DMS53 (cell line): ENCODE measurements at regions not wholly inside any gene's neighbourhood (a gene's known extent, or its start where the extent isn't known, plus 50 kb on each side); places are given as distances from the start of the nearest gene placed in this dataset.
A peak's percentile ranks its signal among the peaks of the same experiment; 100 is the strongest.
"Not testable (repeated sequence)": the region's sequence is repeated elsewhere in the genome, so short reads cannot be mapped to it uniquely, and the experiment has no call there.

ENCODE experiments used
- DNase-seq: peaks from one replicate; lab custom pipeline; 2025; lab: John Stamatoyannopoulos, UW

- no peak for DNase-seq
Measured at GRCh38 chr2:123715467-123715982, 309.6 kb upstream of the CNTNAP5 start.

DNA sequence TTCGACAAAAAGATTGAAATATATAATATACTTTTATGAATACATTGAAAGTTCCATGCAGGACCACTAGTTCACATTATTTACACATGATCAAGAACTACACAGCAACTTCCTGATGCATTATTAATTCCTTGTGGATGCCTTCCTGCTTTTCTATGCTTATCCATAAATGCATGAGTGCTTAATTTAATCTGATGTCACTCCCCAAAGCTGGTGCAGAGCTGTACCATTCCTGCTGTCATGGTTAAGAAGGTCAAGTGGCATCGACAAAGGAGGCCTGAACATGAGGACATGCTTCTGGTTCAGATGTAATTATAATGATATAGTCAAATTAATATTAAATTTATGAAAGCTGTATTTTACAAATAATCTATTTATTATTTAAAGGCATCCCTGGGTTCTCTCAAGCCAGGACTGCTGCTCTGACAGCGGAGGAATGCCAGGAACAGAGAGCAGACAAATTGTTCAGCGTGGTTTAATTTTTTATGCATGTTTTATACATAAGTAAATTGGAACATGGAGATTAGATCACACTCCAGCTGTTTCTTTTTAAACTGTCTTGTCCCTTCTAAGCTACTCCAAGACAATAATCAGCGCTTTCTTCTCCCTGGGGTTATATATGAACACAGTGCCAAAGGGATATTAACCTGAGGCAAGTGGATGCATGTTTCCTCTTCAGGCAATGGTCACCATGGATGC lies 307.3 kb upstream of the CNTNAP5 start:
- no peak for DNase-seq

DNA sequence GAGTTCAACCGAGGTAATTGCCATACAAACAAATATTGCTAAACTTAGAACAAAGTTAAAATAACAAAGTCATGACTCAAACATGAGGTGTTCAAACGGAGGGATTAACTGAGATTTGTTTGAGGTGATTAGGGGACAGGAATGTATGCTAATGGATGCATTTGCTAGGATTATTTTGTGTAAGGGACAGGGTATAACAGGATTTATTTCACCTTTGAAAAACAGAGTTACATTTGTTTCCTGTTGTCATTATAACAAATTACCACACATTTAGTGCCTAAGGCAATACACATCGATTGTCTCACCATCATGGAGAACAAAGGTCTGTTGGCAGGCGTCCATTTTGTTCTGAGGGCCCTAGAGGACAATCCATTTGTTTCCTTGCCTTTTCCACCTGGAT lies 304.3 kb upstream of the CNTNAP5 start:
- DNase-seq = peak; percentile 27

- peak; percentile 10 for DNase-seq
Measured at GRCh38 chr2:123723706-123724105, 301.4 kb upstream of the CNTNAP5 start.

- DNase-seq = peak; percentile 87
Measured at GRCh38 chr2:123732563-123732962, 292.5 kb upstream of the CNTNAP5 start.

DNA sequence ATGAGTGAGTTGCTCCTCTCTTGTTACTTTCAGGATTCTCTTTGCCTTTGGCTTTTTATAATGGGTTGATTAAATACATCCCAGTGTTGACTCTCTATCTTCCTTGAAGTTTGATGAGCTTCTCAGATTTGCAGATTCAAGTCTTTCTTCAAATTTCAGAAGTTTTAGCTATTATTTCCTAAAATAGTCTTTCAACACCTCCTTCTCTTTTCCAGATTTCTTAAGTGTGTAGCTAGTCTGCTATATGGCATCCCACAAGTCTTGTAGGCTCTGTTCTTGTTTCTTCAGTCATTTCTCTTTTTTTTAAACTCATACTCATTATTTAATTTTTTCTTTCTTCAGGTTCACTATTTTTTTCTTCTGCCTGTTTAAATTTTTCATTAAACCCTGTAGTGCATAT lies 287.7 kb upstream of the CNTNAP5 start:
- DNase-seq = no peak

GRCh38 chr2:123738643-123739042 lies 286.4 kb upstream of the CNTNAP5 start:
- peak; percentile 72 for DNase-seq

DNA sequence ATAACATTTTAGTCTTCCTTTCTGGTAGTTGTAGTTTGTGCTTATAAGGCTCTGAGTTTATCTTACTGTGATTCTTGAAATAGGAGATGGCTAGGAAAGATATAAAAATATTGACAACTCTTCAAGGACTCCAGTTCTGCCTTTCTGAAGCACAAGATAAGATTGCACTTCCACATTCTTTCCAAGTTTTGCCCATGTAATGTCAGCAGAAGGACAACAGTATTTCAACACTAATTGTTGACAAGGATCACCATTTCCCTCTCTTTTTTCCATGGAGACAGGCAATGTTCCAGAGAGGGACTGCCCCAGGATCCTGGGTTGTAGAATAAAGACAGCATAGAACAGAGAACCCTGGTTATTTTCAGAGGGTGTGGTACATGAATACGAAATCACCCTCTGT lies 279.1 kb upstream of the CNTNAP5 start:
- no peak for DNase-seq

GRCh38 chr2:123747326-123747725 lies 277.8 kb upstream of the CNTNAP5 start:
- DNase-seq = no peak

- no peak for DNase-seq
Measured at GRCh38 chr2:123762221-123762620, 262.9 kb upstream of the CNTNAP5 start.

DNA sequence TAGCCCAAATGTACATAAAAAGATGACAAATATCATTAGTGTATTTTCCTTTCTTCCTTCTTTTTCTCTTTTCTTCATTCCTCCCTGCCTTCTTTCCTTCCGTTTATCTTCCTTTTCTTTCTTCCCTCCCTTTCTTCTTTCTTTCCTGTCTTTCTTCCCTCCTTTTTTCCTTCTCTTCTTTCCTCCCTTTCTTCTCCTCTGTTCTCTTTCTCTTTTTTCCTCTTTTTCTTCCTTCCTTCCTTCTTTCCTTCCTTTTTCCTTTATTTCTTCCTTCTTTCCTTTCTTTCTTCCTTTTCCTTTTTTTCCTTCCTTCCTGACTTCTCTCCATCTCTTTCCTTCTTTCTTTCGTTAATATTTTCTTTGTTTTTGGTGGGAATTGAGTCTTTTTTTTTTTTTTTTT lies 256.9 kb upstream of the CNTNAP5 start:
- DNase-seq = no peak

DNA sequence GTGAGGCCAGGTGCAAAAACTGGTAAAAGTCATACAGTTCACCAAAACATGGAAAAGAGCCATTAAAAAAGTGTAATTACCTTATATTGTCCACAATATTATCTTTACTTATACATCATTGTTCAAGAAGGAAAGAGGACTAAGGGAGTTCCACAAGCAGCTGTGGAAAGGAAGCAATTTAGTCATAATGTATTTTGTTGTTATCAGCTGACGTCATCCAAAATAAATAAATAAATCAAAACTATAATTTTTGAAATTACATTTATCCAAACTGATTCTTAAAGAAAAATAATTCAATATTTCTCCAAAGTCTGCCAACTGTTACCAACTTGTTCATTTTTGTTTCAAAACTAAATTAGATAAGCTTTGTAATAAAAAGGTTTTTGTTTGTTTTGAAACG lies 256.1 kb upstream of the CNTNAP5 start:
- DNase-seq = no peak

- DNase-seq = peak; percentile 48
Measured at GRCh38 chr2:123770996-123771720, 253.9 kb upstream of the CNTNAP5 start.

- no peak for DNase-seq
Measured at GRCh38 chr2:123771928-123772632, 253.0 kb upstream of the CNTNAP5 start.

- DNase-seq = no peak
Measured at GRCh38 chr2:123777116-123777515, 248.0 kb upstream of the CNTNAP5 start.

DNA sequence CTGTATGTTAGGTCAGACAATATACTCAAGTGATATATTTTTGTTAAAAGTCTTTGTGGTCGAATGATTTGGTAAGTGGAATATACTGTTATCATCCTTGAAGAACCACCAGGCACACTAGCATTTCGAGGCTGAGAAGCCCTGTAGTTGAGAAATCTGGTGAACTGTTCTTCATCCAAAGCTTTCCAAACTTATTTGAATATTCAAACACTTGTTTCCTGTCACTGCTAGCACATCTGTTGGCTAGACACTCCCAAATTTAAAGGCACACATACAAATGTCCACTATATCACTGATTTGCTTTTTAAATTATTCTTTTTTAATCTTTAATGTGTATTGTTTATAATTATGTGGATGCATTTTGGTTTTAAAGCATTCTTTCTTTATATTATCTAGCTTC lies 241.9 kb upstream of the CNTNAP5 start:
- DNase-seq = no peak

- no peak for DNase-seq
Measured at GRCh38 chr2:123785332-123785731, 239.8 kb upstream of the CNTNAP5 start.

- DNase-seq = no peak
Measured at GRCh38 chr2:123791207-123791606, 233.9 kb upstream of the CNTNAP5 start.

GRCh38 chr2:123791684-123792083 lies 233.4 kb upstream of the CNTNAP5 start:
- no peak for DNase-seq

- DNase-seq = not testable (repeated sequence)
Measured at GRCh38 chr2:123804126-123804525, 221.0 kb upstream of the CNTNAP5 start.

DNA sequence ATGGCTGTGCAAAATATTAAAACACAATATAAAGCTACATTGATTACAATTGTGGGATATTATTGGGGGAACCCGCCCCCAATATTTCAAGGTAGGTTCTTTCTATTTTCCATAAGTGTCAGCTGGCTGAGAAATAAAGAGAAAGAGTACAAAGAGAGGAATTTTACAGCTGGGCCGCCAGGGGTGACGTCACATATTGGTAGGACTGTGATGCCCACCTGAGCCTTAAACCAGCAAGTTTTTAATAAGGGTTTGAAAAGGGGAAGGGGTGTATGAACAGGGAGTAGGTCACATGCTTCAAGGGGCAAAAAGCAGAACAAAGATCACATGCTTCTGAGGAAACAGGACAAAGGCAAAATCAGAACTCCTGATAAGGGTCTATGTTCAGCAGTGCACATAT lies 219.3 kb upstream of the CNTNAP5 start:
- DNase-seq = not testable (repeated sequence)

DNA sequence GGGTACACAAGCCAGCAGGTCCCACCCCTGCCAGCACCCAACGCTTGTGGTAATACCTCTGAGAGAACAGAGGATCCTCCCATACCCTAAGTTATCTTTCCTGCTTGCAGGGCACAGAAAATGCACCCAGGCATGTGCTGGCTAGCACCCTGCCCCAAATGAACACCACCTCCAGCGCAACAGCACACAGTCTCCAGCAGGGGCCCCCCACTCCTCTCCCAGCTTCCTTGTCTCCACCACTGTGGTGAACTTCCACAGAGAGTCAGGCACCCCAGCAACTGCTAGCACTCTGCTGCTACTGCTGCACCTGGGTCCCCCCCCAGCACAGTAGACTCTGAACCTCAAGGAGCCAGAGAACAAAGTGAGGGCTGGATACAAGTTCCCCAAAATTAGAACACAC lies 216.8 kb upstream of the CNTNAP5 start:
- peak; percentile 22 for DNase-seq

GRCh38 chr2:123811846-123812245 lies 213.2 kb upstream of the CNTNAP5 start:
- no peak for DNase-seq
